ENCODE measurements at regions not wholly inside any gene's neighbourhood (a gene's known extent, or its start where the extent isn't known, plus 50 kb on each side); places are given as distances from the start of the nearest gene placed in this dataset.

- no peak for DNase-seq
Measured at GRCh38 chr4:81650606-81651242, 179.0 kb upstream of the RASGEF1B start.

DNA sequence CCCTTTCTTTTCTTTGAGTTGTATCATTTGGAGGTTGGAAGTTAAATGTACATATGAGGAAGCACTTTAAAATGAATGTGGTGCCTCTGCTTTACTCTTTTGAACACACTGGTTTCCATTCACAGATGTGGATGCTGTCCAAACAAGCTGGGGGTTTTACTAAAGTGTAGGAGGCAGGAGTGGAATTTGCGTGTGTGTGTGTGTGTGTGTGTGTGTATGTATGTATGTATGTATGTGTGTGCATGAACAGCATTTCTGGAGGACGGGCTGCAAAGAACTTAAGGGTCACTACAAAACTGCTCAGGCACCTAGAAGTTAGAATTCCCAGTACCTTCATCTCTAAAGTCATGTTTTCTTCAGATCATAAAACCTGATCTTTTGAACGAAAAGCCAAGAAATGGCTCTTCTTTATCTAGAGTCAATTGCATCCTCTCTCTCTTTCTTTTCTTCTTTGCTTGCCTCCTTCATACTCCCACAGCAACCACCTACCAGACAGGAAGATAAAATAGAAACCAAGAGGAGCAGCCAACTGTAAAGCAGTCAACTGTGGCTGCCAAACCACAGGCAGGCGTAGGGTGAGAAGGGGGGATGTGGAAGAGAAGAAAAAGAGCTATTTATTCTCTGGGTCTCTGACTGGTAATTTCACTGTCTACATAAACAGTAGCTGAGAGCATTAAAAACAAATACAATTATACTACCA is 177.0 kb upstream of the RASGEF1B start:
- peak; percentile 21 for DNase-seq

DNA sequence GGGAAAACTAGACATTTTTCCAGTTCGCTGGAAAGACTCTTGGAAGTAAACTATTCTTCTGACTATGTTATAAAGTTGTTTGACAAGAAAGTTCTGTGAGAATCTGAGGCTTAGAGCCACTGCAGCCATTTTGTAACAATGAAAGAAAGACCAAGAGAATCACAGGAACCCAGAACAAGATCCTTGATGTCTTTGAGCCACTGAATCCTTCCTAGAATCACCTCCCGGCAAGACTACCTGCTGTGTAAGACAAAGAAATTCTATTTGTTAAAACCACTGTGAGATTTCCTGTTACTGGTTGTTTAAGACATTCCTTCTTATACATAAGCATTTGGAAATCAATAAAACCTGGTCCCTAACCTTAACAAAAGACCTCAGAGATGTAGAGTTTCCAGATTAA is 175.7 kb upstream of the RASGEF1B start:
- no peak for DNase-seq

DNA sequence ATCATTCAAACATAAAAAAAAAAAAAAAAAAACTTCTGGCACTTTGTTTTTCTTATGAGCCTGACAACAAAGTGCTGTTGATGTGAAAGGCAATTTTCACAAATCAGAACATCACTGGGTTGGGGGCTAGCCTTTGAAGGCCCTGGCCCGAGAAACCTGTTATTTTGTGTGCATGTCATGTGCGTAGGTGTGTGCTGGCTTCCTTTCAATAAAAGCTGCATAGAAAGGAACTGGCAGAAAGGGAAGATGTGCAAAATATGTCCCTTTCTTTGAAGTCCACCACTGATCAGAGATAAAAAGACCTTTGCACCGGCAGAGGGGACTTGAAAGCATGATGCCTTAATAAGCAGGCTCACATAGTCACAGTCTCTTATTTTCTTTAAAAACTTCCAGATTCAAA is 170.8 kb upstream of the RASGEF1B start:
- no peak for DNase-seq

DNA sequence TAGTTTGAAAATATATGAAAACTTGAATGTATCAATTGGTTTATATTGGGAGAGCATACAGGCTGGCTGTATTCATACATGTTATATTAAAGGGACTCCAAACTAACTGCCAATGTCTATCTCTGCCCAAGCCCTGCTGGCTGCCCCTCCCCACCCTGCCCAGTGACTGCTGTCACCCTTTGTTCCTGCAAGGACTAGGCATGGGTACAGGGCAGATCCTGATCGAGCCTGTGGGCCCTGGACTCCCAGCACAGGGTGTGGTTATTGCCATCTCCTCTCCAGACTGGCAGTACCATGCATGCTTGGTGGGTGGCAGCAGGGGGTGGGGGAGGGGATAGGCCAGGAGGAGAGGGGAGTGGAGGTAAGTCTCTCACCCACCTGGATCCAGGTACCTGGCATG is 167.5 kb upstream of the RASGEF1B start:
- DNase-seq, result no peak

DNA sequence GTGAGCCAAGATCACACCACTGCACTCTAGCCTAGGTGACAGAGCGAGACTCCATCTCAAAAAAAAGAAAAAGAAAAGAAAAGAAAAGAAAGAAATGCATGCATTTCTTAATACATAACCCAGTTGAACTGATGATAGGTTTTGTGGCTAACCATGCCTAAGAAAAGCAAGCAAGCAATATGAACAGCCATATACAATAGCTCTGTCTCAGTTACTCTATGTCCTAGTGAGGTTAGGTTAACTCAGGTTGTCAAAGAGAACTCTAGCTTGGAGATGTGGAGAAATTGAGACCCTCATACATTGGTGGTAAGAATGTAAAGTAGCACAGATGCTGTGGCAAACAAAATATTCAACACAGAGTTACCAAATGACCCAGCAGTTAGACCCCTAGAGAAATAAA is 167.0 kb upstream of the RASGEF1B start:
- DNase-seq, result no peak

DNA sequence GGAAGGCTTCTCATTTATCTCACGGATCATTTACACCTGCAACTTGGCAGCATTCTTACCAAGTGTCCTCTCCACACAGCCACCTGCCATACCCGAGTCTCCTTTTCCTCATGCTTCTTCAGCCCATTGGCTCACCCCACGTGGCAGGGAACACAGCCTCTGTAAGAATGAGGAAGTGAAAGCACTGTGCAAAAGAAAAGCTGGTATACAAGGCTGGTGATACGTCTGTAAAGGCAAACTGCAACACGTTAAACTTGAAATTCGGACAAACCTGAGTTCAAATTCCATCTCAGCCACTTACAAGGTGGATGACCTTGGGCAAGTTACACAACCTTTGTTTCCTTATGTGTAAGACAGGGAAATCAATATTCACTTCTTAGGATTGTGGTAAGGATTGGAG is 164.0 kb upstream of the RASGEF1B start:
- DNase-seq, result no peak

GRCh38 chr4:81634766-81635549 is 163.3 kb upstream of the RASGEF1B start:
- DNase-seq, result no peak

- no peak for DNase-seq
Measured at GRCh38 chr4:81634165-81634564, 162.5 kb upstream of the RASGEF1B start.

DNA sequence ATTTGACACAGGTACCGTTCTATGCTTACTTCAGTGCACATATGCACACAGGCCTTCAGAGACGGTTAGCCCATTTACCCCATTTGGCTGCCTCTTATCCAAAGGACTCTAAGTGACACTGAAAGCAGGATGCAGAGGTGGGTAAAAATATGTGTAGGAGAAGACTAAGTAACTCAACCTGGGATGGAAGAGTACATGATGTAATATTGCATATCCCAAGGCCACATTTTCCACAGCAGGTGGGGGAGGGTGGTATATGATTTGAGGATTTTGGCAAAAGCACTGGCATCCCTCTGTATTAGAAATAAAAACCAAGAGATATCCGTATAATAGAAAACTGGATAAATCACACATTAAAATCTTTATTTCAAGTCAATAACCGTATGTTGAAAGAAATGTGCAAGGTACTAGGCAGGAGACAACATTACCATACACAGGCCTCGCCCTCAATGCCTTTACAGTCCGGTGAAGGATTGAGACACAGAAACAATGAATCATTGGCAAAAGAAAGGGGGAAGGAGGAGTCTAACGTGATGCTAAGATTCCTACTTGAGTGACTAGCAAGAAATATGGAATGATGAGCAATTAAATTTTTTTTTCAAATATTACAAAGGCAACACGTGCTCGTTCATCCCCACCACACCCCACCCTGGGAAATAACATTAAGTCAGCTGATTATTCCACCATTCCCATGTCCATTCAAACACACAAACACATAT is 161.0 kb upstream of the RASGEF1B start:
- no peak for DNase-seq

- no peak for DNase-seq
Measured at GRCh38 chr4:81631958-81632441, 160.3 kb upstream of the RASGEF1B start.

DNA sequence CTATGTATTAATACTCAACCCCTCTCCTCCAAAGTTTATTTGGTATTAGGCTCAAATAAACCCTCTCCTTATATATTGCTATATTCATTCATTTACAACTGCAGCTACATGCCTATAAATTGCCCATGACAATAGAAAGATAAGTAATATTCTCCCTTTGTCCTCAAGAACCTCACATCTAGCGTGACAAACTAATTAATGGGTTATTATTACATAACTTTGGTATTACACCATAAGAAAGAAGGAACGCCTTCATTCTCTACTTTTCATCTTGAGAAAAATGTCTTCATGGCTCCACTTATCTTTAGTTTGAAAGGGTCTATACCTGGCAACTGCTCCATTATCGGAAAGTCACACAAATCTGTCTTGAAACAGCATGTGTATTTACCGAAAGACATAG is 157.7 kb upstream of the RASGEF1B start:
- no peak for DNase-seq

DNA sequence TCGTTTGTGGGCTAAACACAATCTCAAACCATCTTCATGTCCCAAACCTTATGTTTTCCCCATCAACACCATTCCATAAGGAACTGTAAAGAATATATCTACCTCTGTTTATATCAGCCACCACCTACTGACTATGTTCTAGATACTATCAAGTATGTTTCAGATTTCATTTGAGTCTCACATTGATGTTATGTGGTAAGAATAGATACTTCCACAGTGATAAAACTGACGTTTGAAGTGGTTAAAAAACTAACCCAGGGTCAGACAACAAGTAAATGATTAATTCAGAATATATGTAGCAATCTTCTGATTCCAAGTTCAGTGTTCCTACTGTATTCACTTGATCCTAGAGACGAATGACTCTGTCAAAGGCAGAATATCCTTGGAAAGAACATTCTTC is 156.8 kb upstream of the RASGEF1B start:
- no peak for DNase-seq

GRCh38 chr4:81627590-81627989 is 155.9 kb upstream of the RASGEF1B start:
- no peak for DNase-seq

DNA sequence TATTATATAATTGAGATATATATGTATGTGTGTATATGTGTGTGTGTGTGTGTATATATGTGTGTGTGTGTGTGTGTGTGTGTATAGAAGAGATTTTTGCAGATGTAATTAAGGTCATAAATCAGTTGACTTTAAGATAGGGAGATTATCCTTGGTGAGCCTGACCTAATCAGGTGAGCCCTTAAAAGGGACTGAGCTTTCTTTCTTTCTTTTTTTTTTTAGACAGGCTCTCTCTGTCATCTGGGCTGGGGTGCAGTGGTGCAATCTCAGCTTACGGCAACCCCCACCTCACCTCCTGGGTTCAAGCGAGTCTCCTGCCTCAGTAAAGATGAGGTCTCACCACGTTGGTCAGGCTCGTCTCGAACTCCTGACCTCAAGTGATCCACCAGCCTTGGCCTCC is 155.1 kb upstream of the RASGEF1B start:
- no peak for DNase-seq

DNA sequence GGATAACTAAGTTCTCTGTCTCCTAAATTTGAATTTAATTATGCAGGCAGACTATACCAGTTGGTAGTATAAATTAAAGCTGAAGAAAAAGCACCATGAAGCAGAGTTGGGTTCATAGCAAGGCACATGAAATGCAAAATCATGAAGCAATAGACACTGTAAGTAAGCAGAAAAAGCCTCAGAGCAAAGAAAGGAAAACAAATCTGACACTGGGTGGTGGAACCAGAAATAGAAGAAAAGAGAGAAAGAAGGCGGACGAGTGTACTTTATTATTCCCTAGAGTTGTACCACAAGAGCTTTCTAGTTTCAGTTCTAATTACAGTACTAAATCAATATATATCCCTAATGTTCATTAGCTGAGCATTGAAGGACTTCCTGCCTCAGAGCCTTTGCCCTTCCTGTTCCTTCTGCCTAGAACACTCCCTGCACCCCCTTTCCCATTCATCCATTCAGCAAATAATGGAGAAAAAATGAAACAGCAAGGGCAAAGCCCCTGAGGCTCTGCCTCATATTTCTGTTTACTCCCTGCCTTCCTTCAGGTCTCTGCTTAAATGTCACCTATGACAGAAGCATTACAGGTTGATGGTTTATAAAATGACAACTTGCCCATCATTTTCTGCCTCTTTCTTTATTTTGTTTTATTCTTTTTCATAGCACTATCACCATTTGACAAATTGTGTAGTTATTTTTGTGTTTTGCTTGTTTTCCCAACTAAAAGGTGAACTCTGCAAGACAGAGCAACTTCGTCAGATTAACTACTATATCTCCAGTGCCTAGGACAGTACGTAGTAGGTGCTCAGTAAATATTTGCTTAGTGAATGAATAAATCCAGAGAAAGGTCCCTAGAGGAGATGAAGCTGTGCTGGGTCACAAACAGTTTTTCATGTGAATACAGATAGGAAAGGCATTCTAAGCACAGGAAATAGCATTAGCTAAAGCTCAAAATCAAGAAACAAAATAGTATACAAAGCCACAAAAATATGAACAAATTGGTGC is 154.0 kb upstream of the RASGEF1B start:
- no peak for DNase-seq

- DNase-seq, result no peak
Measured at GRCh38 chr4:81623434-81623833, 151.7 kb upstream of the RASGEF1B start.

- no peak for DNase-seq
Measured at GRCh38 chr4:81622474-81623184, 150.9 kb upstream of the RASGEF1B start.

GRCh38 chr4:81622028-81622427 is 150.3 kb upstream of the RASGEF1B start:
- no peak for DNase-seq

- no peak for DNase-seq
Measured at GRCh38 chr4:81621490-81621889, 149.8 kb upstream of the RASGEF1B start.

GRCh38 chr4:81620442-81620841 is 148.7 kb upstream of the RASGEF1B start:
- DNase-seq, result no peak

Data from central memory CD4-positive, alpha-beta T cell (primary cell).